GM12878 (cell line): ENCODE measurements at regions not wholly inside any gene's neighbourhood (a gene's known extent, or its start where the extent isn't known, plus 50 kb on each side); places are given as distances from the start of the nearest gene placed in this dataset.

Experiments
- ATAC-seq: fragments of 200-7000 bp; cut with Tn5 transposase; 3 replicates; pipeline ENCODE4 v1.9.1; 2020; ENCODE audit warnings: mild to moderate bottlenecking, moderate library complexity
- BruUV-seq: library from RNA; stranded (reverse); fragments of 400-500 nt; replicated peaks from 2 replicates; lab custom pipeline; 2021; lab: Mats Ljungman, UMichigan
- CTCF ChIA-PET: fragments of 300-600 bp; sonication (Branson Sonifier 250); formaldehyde crosslinking; extraction: SDS; loops from one replicate; lab custom pipeline; 2021; ENCODE audit warnings: inconsistent platforms; lab: Yijun Ruan, JAX
- POLR2A ChIA-PET: fragments of 350-600 bp; formaldehyde crosslinking; extraction: SDS; loops from one replicate; lab custom pipeline; 2021; ENCODE audit warnings: inconsistent platforms; lab: Charles Lee
- RAD21 ChIA-PET: fragments of 300-600 bp; sonication (Branson Sonifier 250); formaldehyde crosslinking; loops from one replicate; lab custom pipeline; 2023; ENCODE audit warnings: antibody characterized with exemption; ENCODE audit not compliant: unreplicated experiment; lab: Charles Lee
- SMC1A ChIA-PET: fragments of 300-600 bp; sonication (Branson Sonifier 250); formaldehyde crosslinking; loops from one replicate; lab custom pipeline; 2023; ENCODE audit not compliant: unreplicated experiment, uncharacterized antibody; lab: Charles Lee
- DNase-seq: peaks from one replicate; pipeline ENCODE4 v3.0.0-alpha.2; 2011; ENCODE audit warnings: low read depth, low spot score
- FAIRE-seq: peaks from 3 replicates; lab custom pipeline; 2011; peaks lifted over from hg19 to GRCh38; lab: Jason Lieb, UNC
- H2AFZ ChIP-seq: 2 replicates; pipeline ENCODE4 v1.6.0; 2011; ENCODE audit warnings: low read depth, low read length, control low read depth; ENCODE audit not compliant: control insufficient read depth
- H3K27ac ChIP-seq: 2 replicates; pipeline ENCODE4 v1.5.1; 2011; ENCODE audit warnings: control low read depth; ENCODE audit not compliant: control insufficient read depth, insufficient read depth
- H3K27me3 ChIP-seq, 2 experiments: replicated peaks in 1 of 2; 2 replicates each; pipeline versions ENCODE4 v1.6.0 to v1.6.1; 2011; ENCODE audit warnings: low read length in 1 of 2; ENCODE audit not compliant: control insufficient read depth in 2 of 2, insufficient read depth in 2 of 2
- H3K36me3 ChIP-seq, 2 experiments: 2 replicates each; pipeline ENCODE4 v1.5.1; 2011; ENCODE audit warnings: low read length in 1 of 2; ENCODE audit not compliant: control insufficient read depth in 2 of 2, insufficient read depth in 2 of 2
- H3K4me1 ChIP-seq: 2 replicates; pipeline ENCODE4 v1.6.1; 2011; ENCODE audit warnings: mild to moderate bottlenecking, low read length, moderate library complexity, mixed read lengths; ENCODE audit not compliant: control insufficient read depth, insufficient read depth
- H3K4me2 ChIP-seq: 2 replicates; pipeline ENCODE4 v1.6.0; 2011; ENCODE audit warnings: control low read depth; ENCODE audit not compliant: control insufficient read depth, insufficient read depth
- H3K4me3 ChIP-seq: fragments of 200-600 bp; sonication (generic); 2 replicates; pipeline ENCODE4 v1.5.1; 2016
- H3K79me2 ChIP-seq: 2 replicates; pipeline ENCODE4 v1.6.0; 2011; ENCODE audit warnings: low read length; ENCODE audit not compliant: control insufficient read depth, insufficient read depth
- H3K9ac ChIP-seq: 2 replicates; pipeline ENCODE4 v1.8.0; 2011; ENCODE audit warnings: low read length, control low read depth, mixed read lengths; ENCODE audit not compliant: control insufficient read depth, insufficient read depth
- H3K9me3 ChIP-seq: replicated peaks from 3 replicates; pipeline ENCODE4 v1.5.1; 2011; ENCODE audit warnings: mild to moderate bottlenecking, low read length; ENCODE audit not compliant: control insufficient read depth, insufficient read depth
- H4K20me1 ChIP-seq: 2 replicates; pipeline ENCODE4 v1.6.0; 2011; ENCODE audit not compliant: control insufficient read depth, insufficient read depth
- ASH2L ChIP-seq: fragments of 300-600, 200-600 bp; sonication (generic); IDR thresholded peaks from 2 replicates; pipeline ENCODE4 v1.6.1; 2017; ENCODE audit warnings: low read depth, mild to moderate bottlenecking, borderline replicate concordance
- BHLHE40 ChIP-seq, 2 experiments: fragments of 450-650 bp in 1 of 2; IDR thresholded peaks; 2 replicates each; pipeline ENCODE4 v1.6.1; 2011 to 2017; ENCODE audit warnings: low read depth in 2 of 2, borderline replicate concordance in 1 of 2, improper control_type of control experiment in 1 of 2, low read length in 1 of 2, mild to moderate bottlenecking in 1 of 2
- CUX1 ChIP-seq: IDR thresholded peaks from 2 replicates; pipeline ENCODE4 v1.6.1; 2012; ENCODE audit warnings: improper control_type of control experiment, low read depth, low read length; ENCODE audit not compliant: insufficient replicate concordance
- GABPA ChIP-seq: IDR thresholded peaks from 2 replicates; pipeline ENCODE4 v1.6.1; 2014; ENCODE audit warnings: antibody characterized with exemption, low read depth, mild to moderate bottlenecking, inconsistent platforms
- HDGF ChIP-seq: fragments of 450-650 bp; IDR thresholded peaks from 2 replicates; pipeline ENCODE4 v1.6.1; 2016; ENCODE audit warnings: antibody characterized with exemption
- IKZF1 ChIP-seq: fragments of 450-650 bp; conservative IDR thresholded peaks from 2 replicates; pipeline ENCODE4 v1.6.1; 2017; ENCODE audit warnings: antibody characterized with exemption, mild to moderate bottlenecking
- MEF2A ChIP-seq: IDR thresholded peaks from 2 replicates; pipeline ENCODE4 v1.6.1; 2011; ENCODE audit warnings: low read depth, mild to moderate bottlenecking, low read length, moderate library complexity; ENCODE audit not compliant: insufficient read depth
- RB1 ChIP-seq: fragments of 450-650 bp; formaldehyde crosslinking; IDR thresholded peaks from 2 replicates; pipeline ENCODE4 v1.6.1; 2017; ENCODE audit warnings: mild to moderate bottlenecking, borderline replicate concordance
- RCOR1 ChIP-seq: conservative IDR thresholded peaks from 2 replicates; pipeline ENCODE4 v1.6.1; 2012; ENCODE audit warnings: low read depth, low read length, improper control_type of control experiment
- RUNX3 ChIP-seq: IDR thresholded peaks from 2 replicates; pipeline ENCODE4 v1.6.1; 2012; ENCODE audit warnings: low read length, inconsistent platforms
- SMAD5 ChIP-seq: IDR thresholded peaks from 2 replicates; pipeline ENCODE4 v1.6.1; 2016; ENCODE audit warnings: antibody characterized with exemption, low read depth
- SP1 ChIP-seq: IDR thresholded peaks from one replicate; pipeline ENCODE4 v1.6.1; 2011; ENCODE audit warnings: low read depth, low read length
- SPI1 ChIP-seq: IDR thresholded peaks from 2 replicates; pipeline ENCODE4 v1.6.1; 2011; ENCODE audit warnings: low read depth, mild to moderate bottlenecking, low read length, moderate library complexity, borderline replicate concordance; ENCODE audit not compliant: insufficient read depth
- SUPT20H ChIP-seq: IDR thresholded peaks from 2 replicates; pipeline ENCODE4 v1.6.1; 2011; ENCODE audit warnings: low read depth, mild to moderate bottlenecking, low read length, moderate library complexity, borderline replicate concordance; ENCODE audit not compliant: control insufficient read depth
- ZSCAN29 ChIP-seq: fragments of 450-650 bp; IDR thresholded peaks from 2 replicates; pipeline ENCODE4 v1.6.1; 2017; ENCODE audit warnings: mild to moderate bottlenecking, moderate library complexity
- WGBS: methylation state at CpG from one replicate; pipeline ENCODE4 v1.1.6; 2016; ENCODE audit warnings: low lambda C conversion rate; ENCODE audit not compliant: insufficient replicate concordance, insufficient coverage; ENCODE audit errors: missing lambda C conversion rate; 5-methylcytosine and 5-hydroxymethylcytosine counted together
- in situ Hi-C: fragments of 300-500 bp; cut with MboI; formaldehyde crosslinking; loops from 9 replicates; pipeline ENCODE4 v1.14.3; 2018; ENCODE audit warnings: mixed read lengths
- intact Hi-C: fragments of 100-400 bp; cut with micrococcal nuclease; formaldehyde crosslinking; loops from one replicate; pipeline ENCODE4 v1.14.2; 2022; ENCODE audit not compliant: unreplicated experiment
- TF ChIP-seq, protein P1 (sequence below): fragments of 450-650 bp; IDR thresholded peaks from 2 replicates; pipeline ENCODE4 v1.6.1; 2018; ENCODE audit warnings: borderline replicate concordance, mild to moderate bottlenecking; ENCODE audit not compliant: partially characterized antibody

- Histone ChIP-seq H3K27me3 (no peaks in the 10 kb centered on the region), H3K4me1 (no peaks in the 10 kb centered on the region), H3K4me2 (no peak overlapping the region), H3K9ac (no peak overlapping the region), H2AFZ (no peak overlapping the region), H3K4me3 (no peak overlapping the region), H3K27ac (no peak overlapping the region), H3K9me3 (no peaks in the 10 kb centered on the region; the same call in 2 of the 3 replicates), H3K79me2 (no peaks in the 10 kb centered on the region), H4K20me1 (no peaks in the 10 kb centered on the region), H3K36me3 (no peaks in the 10 kb centered on the region)
- ChIA-PET SMC1A (no interaction called here), RAD21 (no interaction called here), CTCF (no interaction called here), POLR2A (no interaction called here)
- in situ Hi-C loops, result no loop called here
- 0% methylated on average over 3 of the region's 3 CpGs for WGBS
- intact Hi-C loops, result no loop called here
- DNase-seq (no peak), FAIRE-seq (no peak), ATAC-seq (peak; percentile 28; the same call in 1 of the 3 replicates)
- no TSS peak for BruUV-seq
- TF ChIP-seq BHLHE40 (IDR thresholded peaks at IDR 0.05; ENCODE audit: borderline replicate concordance in 1 of 2, low read depth in 2 of 2, low read length in 1 of 2), result no peak
- TF ChIP-seq RCOR1, result no peak
- TF ChIP-seq ASH2L, result no peak
- peak; percentile 74; the same call in 1 of the 2 replicates for TF ChIP-seq SPI1
- TF ChIP-seq SP1, result no peak
- TF ChIP-seq HDGF, result no peak
- TF ChIP-seq GABPA, result no peak
- no peak for TF ChIP-seq RUNX3
- 0 out of 2 replicates have a peak, but pooled peaks have one; percentile 24 for TF ChIP-seq IKZF1
- TF ChIP-seq, protein P1, sequence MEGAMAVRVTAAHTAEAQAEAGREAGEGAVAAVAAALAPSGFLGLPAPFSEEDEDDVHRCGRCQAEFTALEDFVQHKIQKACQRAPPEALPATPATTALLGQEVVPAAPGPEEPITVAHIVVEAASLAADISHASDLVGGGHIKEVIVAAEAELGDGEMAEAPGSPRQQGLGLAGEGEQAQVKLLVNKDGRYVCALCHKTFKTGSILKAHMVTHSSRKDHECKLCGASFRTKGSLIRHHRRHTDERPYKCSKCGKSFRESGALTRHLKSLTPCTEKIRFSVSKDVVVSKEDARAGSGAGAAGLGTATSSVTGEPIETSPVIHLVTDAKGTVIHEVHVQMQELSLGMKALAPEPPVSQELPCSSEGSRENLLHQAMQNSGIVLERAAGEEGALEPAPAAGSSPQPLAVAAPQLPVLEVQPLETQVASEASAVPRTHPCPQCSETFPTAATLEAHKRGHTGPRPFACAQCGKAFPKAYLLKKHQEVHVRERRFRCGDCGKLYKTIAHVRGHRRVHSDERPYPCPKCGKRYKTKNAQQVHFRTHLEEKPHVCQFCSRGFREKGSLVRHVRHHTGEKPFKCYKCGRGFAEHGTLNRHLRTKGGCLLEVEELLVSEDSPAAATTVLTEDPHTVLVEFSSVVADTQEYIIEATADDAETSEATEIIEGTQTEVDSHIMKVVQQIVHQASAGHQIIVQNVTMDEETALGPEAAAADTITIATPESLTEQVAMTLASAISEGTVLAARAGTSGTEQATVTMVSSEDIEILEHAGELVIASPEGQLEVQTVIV, result no peak
- no peak for TF ChIP-seq SUPT20H
- no peak for TF ChIP-seq SMAD5
- TF ChIP-seq CUX1, result no peak
- TF ChIP-seq ZSCAN29, result no peak
- no peak for TF ChIP-seq RB1
- no peak for TF ChIP-seq MEF2A
Observed at GRCh38 chr5:30436691-30437090, 756.8 kb upstream of the CDH6 start.
